Activated naive CD8-positive, alpha-beta T cell (primary cell): ENCODE measurements at regions not wholly inside any gene's neighbourhood (a gene's known extent, or its start where the extent isn't known, plus 50 kb on each side); places are given as distances from the start of the nearest gene placed in this dataset.
"Not testable (repeated sequence)": the region's sequence is repeated elsewhere in the genome, so short reads cannot be mapped to it uniquely, and the experiment has no call there.

ENCODE experiments used
- H3K27ac Mint-ChIP-seq: one replicate; pipeline ENCODE4 v1.8.0; 2021; ENCODE audit warnings: mixed read lengths
- H3K27me3 Mint-ChIP-seq: one replicate; pipeline ENCODE4 v1.8.0; 2021; ENCODE audit warnings: mixed read lengths
- H3K36me3 Mint-ChIP-seq: one replicate; pipeline ENCODE4 v1.8.0; 2021; ENCODE audit warnings: mixed read lengths
- H3K4me1 Mint-ChIP-seq: one replicate; pipeline ENCODE4 v1.8.0; 2021; ENCODE audit warnings: low read depth, mixed read lengths
- H3K4me3 Mint-ChIP-seq: one replicate; pipeline ENCODE4 v1.8.0; 2021; ENCODE audit warnings: mild to moderate bottlenecking, mixed read lengths
- H3K9me3 Mint-ChIP-seq: one replicate; pipeline ENCODE4 v1.8.0; 2021; ENCODE audit warnings: low read depth, mixed read lengths

DNA sequence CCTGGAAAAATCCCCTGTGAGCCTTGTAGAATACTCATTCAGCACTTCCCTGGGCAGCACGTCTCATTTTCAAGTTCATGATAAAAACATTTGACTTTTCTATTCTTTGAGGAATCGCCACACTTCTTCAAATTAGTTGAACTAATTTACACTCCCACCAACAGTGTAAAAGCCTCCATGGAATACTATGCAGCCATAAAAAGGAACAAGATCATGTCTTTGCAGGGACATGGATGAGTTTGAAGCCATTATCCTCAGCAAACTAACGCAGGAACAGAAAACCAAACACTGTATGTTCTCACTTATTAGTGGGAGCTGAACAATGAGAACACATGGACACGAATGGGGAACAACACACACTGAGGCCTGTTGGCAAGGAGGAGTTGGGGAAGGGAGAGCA lies 102.0 kb upstream of the HEY2 start:
- H3K27ac Mint-ChIP-seq = no peak overlapping the region
- no peaks in the 10 kb centered on the region for H3K4me1 Mint-ChIP-seq
- H3K27me3 Mint-ChIP-seq = peaks cover 4% of the 10 kb centered on the region
- no peak overlapping the region for H3K4me3 Mint-ChIP-seq
- H3K36me3 Mint-ChIP-seq = no peaks in the 10 kb centered on the region
- no peaks in the 10 kb centered on the region for H3K9me3 Mint-ChIP-seq

DNA sequence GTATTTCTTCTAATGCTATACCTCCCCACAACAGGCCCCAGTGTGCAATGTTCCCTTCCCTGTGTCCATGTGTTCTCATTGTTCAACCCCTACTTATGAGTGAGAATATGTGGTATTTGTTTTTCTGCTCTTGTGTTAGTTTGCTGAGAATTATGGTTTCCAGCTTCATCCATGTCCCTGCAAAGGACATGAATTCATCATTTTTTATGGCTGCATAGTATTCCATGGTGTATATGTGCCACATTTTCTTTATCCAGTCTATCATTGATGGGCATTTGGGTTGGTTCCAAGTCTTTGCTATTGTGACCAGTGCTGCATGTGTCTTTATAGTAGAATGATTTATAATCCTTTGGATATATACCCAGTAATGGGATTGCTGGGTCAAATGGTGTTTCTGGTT lies 95.7 kb upstream of the HEY2 start:
- H3K4me1 Mint-ChIP-seq, H3K27me3 Mint-ChIP-seq, H3K4me3 Mint-ChIP-seq, H3K9me3 Mint-ChIP-seq, H3K36me3 Mint-ChIP-seq, H3K27ac Mint-ChIP-seq: not testable (repeated sequence)

DNA sequence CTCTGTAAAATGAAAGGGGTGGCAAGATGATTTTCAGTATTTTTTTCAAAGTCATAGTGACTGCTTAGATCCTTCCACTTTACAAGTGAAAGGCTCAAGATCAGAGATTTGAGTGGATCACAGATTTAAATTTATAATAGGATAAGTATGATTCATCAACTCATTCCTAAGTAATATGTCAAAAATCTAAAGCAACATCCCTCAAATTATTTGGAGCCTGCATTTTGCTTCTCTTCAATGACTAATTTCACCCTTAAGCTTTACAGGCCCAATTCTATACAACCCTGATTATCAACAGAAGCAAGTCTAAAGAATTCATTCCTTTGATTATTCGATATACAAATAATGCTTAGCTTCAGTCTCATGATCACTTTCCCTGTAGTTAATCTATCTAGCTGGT lies 93.9 kb upstream of the HEY2 start:
- H3K4me3 Mint-ChIP-seq = no peak overlapping the region
- H3K27me3 Mint-ChIP-seq = peaks cover 2% of the 10 kb centered on the region
- H3K27ac Mint-ChIP-seq = no peak overlapping the region
- no peaks in the 10 kb centered on the region for H3K36me3 Mint-ChIP-seq
- no peaks in the 10 kb centered on the region for H3K9me3 Mint-ChIP-seq
- H3K4me1 Mint-ChIP-seq = no peaks in the 10 kb centered on the region

DNA sequence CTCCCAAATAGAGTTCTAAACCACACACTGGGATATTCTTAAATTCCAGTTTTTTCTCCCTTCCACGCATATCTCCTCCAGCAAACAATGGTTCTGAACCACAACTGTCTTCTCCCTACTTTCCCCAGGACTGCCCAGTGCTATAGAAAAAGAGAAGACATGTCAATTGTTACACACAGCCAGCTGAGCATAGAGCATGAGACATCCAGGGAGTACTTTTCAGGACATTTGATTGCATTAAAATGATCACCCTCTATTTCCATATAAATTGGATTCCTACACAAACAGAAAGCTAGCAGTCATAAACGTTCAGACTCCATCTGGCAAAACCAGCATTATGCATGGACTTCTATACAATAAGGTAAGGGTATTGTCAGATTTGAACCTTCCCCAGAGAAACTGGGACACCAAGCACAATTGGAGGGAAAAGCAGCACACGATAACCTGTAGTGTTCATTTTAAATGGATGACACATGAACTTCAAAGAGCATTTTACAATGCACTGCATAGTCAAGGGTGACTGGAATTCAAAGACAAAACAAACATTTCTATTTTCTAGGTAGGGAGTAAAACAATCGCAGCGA lies 93.1 kb upstream of the HEY2 start:
- Mint-ChIP-seq H3K4me1 (no peaks in the 10 kb centered on the region), H3K27me3 (peaks cover 1% of the 10 kb centered on the region), H3K4me3 (no peak overlapping the region), H3K36me3 (no peaks in the 10 kb centered on the region), H3K27ac (no peak overlapping the region), H3K9me3 (no peaks in the 10 kb centered on the region)

DNA sequence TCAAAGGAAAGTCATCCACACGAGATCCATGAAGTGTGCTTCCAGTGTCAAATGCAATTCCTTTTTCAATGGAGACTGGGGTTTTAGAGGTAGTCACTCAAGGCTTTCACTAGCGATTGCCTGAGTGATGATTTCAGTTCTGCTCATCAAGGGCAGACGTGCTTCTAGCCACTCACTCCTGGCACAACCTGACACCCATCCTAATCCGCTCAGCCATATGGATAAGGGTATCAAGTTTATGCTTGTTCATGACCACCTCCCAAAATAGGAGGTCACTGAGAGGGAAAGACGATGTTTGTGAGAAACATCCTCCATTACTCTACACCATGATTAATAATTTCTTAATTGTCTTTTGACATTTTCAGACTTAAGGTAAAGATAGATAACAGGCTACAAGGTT lies 91.3 kb upstream of the HEY2 start:
- H3K4me3 Mint-ChIP-seq = no peak overlapping the region
- H3K27me3 Mint-ChIP-seq = peaks cover 1% of the 10 kb centered on the region
- H3K36me3 Mint-ChIP-seq = no peaks in the 10 kb centered on the region
- H3K9me3 Mint-ChIP-seq = no peaks in the 10 kb centered on the region
- H3K27ac Mint-ChIP-seq = no peak overlapping the region
- H3K4me1 Mint-ChIP-seq = no peaks in the 10 kb centered on the region

DNA sequence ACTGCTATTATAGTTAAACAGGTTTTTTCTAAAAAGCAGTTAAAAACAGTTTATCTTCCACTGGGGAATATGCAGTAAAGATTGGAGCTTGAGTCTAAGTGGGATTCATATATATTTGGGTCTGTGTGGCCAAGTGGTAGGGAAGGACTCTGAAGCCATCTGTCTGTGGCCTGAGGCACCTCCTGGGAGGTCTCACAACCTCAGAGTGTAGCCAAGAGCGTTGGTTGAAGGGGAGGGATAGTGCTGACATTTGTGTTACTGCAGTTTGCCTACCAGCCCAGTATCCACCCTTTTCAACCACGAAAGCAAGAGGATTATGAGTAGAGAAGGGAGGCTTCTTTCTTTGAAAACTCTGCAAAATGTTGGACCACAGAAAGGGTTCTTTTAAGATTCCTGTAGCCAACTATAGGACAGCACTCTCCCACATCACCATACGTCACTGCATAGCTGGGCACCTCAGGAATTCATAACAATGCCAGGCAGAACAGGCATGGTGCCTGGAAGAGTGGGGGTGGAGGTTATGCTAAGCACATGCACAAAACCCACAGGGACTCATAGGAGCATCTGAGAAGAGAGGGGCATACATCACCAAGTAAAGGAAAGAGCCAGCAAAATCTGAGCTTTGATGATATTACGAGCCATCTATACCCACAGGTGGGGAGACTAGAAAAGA lies 90.5 kb upstream of the HEY2 start:
- Mint-ChIP-seq H3K4me1 (no peaks in the 10 kb centered on the region), H3K27ac (no peak overlapping the region), H3K4me3 (no peak overlapping the region), H3K36me3 (no peaks in the 10 kb centered on the region), H3K27me3 (peaks cover 1% of the 10 kb centered on the region), H3K9me3 (no peaks in the 10 kb centered on the region)

DNA sequence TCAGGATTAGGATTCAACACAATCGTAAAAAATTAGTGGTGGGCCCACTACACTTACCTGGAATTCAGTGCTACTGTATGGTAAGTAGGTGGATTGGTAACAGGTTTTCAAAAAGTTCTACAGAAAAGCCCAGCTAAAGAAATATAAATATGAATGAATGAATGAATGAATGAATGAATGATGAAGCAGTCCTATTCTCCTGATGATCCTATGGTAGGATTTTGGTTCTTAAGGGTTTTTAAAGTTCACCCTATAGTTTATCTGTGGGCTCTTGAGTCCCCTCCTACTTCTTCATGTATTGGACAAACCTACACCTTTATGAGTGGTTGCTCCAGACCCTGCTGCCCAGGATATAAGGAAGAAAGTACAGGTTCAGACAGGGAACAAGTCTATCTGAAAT lies 89.5 kb upstream of the HEY2 start:
- no peaks in the 10 kb centered on the region for H3K9me3 Mint-ChIP-seq
- H3K27ac Mint-ChIP-seq = no peak overlapping the region
- no peaks in the 10 kb centered on the region for H3K4me1 Mint-ChIP-seq
- H3K36me3 Mint-ChIP-seq = no peaks in the 10 kb centered on the region
- no peak overlapping the region for H3K4me3 Mint-ChIP-seq
- peaks cover 1% of the 10 kb centered on the region for H3K27me3 Mint-ChIP-seq

DNA sequence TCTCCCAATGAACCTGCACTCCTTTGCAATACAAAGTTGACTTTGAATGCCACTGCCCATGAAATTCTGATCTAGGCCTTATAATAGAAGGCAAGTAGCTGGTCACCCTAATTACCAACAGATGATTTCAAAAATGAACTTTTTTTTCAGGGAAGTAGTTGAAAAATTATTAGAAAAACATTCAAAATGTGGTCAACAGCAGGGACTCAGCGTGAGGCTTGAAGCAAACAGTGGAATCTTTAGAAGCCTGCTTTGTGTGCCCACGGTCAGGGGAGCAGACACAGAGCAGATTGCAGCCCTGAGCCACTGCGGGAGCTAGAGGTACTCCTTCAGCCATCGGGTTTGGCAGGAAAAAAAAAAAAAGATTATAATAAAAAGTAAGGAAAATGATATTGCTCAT lies 87.1 kb upstream of the HEY2 start:
- no peak overlapping the region for H3K27ac Mint-ChIP-seq
- H3K9me3 Mint-ChIP-seq = no peaks in the 10 kb centered on the region
- peaks cover under 1% of the 10 kb centered on the region for H3K27me3 Mint-ChIP-seq
- H3K4me3 Mint-ChIP-seq = no peak overlapping the region
- no peaks in the 10 kb centered on the region for H3K36me3 Mint-ChIP-seq
- H3K4me1 Mint-ChIP-seq = no peaks in the 10 kb centered on the region

DNA sequence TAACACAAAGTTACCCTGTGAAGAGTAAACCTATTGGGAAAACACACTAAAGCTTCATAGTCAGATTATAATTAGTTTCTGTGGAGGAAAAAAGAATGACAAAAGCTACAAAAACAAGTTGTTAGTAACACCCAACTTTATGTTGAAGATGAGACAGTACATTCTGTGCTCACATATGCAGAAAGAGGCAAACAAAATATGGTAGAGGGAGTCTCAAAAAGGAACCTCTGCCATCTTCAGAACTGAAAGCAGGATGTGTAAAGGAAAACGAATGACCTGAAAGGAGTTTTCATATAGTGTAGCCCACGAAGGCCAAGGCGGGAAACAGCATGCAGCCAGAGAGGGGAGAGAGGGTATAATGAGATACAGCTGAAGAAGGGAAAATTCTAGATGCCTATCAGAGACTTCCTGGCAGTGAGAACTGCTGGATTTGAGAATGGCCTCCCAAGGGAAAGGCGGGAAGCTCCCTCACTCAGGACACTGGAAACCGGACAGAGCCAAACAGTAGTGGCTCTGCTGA lies 84.1 kb upstream of the HEY2 start:
- H3K4me1 Mint-ChIP-seq = no peaks in the 10 kb centered on the region
- H3K36me3 Mint-ChIP-seq = no peaks in the 10 kb centered on the region
- H3K27ac Mint-ChIP-seq = no peak overlapping the region
- no peaks in the 10 kb centered on the region for H3K9me3 Mint-ChIP-seq
- peaks cover 2% of the 10 kb centered on the region for H3K27me3 Mint-ChIP-seq
- no peak overlapping the region for H3K4me3 Mint-ChIP-seq

DNA sequence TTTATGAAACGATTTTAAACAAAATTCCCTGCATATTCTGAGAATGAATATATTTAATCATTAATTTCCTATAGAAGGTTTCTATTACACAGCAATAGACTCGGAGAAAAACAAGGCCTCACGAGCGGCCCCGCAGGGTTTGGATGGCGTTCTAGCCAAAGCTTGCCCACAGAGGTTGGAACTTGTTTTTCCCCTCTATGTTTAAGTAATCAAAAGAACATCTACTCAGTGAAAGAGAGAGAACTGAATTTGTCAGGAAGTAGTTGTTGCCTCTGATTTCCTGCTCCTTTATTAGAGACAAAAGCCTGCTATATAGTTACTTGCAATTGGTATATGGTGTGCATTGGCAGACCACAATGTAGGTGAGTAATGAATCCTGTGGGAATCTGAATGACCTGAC lies 82.1 kb upstream of the HEY2 start:
- Mint-ChIP-seq H3K27me3 (peaks cover 6% of the 10 kb centered on the region), H3K27ac (no peak overlapping the region), H3K36me3 (no peaks in the 10 kb centered on the region), H3K4me3 (no peak overlapping the region), H3K9me3 (no peaks in the 10 kb centered on the region), H3K4me1 (no peaks in the 10 kb centered on the region)

DNA sequence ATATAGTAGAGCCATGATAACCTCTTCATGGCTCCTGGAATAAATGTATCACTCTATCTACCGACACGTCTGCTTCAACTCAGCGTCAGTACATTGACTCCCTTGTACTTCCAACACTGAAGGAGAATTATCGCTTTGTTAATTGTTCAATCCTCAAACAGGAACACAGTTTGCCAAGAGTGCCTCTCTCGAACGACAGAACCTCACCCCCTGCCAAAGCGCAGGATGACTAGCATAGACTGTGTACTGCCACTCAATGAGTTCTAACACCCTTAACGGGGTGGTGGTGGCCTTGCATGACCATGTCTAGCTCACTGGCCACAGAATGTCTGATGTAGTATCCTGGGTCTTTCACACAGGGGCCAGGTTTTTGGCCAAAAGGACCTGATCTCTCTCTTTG lies 81.4 kb upstream of the HEY2 start:
- H3K4me1 Mint-ChIP-seq = no peaks in the 10 kb centered on the region
- H3K27me3 Mint-ChIP-seq = peaks cover 9% of the 10 kb centered on the region
- H3K4me3 Mint-ChIP-seq = no peak overlapping the region
- no peaks in the 10 kb centered on the region for H3K36me3 Mint-ChIP-seq
- no peaks in the 10 kb centered on the region for H3K9me3 Mint-ChIP-seq
- no peak overlapping the region for H3K27ac Mint-ChIP-seq

DNA sequence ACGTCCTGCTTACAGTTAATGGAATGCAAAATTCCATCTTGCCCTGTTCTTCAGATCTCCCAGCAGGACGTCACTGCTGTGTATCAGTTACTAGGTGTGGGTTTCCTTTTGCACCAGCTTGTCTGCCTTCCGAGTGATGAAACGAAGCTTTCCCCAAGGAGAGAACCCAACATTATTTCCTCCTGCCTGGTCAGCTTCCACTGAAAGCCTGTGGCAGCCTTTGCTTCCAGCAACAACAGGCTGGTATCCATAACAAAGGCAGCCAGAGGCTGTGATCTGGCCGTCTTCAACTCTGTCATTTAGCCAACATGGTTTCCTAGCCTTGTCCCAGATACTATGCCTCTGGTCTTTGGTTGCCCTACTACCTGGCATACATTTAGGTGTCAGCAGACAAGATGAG lies 78.9 kb upstream of the HEY2 start:
- no peak overlapping the region for H3K4me3 Mint-ChIP-seq
- H3K4me1 Mint-ChIP-seq = no peaks in the 10 kb centered on the region
- H3K9me3 Mint-ChIP-seq = no peaks in the 10 kb centered on the region
- peaks cover 15% of the 10 kb centered on the region for H3K27me3 Mint-ChIP-seq
- no peak overlapping the region for H3K27ac Mint-ChIP-seq
- no peaks in the 10 kb centered on the region for H3K36me3 Mint-ChIP-seq

DNA sequence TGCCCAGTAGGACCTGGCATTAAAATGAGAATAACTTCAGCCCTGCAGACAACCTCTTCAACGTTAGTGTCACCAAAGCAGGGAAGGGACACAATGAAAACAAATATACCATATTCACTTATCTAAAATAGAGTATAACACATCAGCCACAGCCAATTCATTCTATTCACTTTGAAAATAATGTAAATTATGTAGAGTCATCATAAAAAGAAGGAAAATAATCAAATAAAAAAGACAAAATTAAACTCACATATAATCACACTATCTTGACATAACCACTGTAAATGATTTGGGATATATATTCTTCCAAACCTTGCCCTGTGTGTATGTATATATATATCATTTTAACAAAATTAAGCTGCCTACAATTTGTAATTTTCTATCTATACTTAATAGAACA lies 78.1 kb upstream of the HEY2 start:
- no peaks in the 10 kb centered on the region for H3K4me1 Mint-ChIP-seq
- H3K27ac Mint-ChIP-seq = no peak overlapping the region
- H3K27me3 Mint-ChIP-seq = peaks cover 16% of the 10 kb centered on the region
- no peak overlapping the region for H3K4me3 Mint-ChIP-seq
- H3K9me3 Mint-ChIP-seq = no peaks in the 10 kb centered on the region
- H3K36me3 Mint-ChIP-seq = no peaks in the 10 kb centered on the region

DNA sequence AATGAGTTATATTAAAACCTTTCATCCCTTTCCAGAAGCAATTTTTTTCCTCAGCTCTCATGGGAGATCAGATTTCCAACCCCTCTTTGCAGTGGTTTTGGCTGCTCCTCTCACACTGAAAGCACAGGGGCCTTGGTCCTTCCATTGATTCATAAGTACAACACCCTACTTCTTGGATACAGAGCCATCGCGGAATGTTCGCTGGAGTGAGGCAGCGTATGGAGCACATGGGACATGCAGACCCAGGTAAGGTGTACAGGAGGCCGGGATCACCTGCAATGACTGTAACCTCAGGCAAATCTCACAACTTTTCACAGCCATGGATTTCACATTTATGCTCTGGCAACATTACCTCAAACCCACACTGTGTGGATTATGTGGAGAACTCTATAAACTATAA lies 75.2 kb upstream of the HEY2 start:
- H3K4me3 Mint-ChIP-seq = no peak overlapping the region
- H3K27me3 Mint-ChIP-seq = peaks cover 20% of the 10 kb centered on the region
- H3K9me3 Mint-ChIP-seq = no peaks in the 10 kb centered on the region
- peaks cover 1% of the 10 kb centered on the region for H3K4me1 Mint-ChIP-seq
- H3K27ac Mint-ChIP-seq = no peak overlapping the region
- H3K36me3 Mint-ChIP-seq = no peaks in the 10 kb centered on the region

DNA sequence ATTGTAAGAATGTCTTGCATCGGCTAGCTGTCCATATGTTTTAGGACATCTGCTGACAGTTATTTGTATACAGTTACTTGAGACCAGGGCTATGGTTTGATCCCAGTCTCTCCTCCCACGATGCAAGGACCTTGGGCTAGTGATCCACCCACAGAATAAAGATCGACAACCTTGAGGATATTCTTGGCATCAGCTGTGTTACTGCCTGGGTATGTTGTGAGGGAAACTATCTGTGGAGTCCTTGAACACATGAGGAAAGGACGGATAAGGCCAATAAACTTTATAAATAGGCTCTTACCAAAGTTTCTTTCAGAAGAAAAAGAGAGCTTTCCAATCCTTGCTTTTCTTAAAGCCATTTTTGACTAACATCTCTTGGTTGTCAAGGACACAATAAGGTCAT lies 70.8 kb upstream of the HEY2 start:
- no peak overlapping the region for H3K27ac Mint-ChIP-seq
- H3K9me3 Mint-ChIP-seq = no peaks in the 10 kb centered on the region
- H3K4me1 Mint-ChIP-seq = peaks cover 8% of the 10 kb centered on the region
- H3K4me3 Mint-ChIP-seq = no peak overlapping the region
- peaks cover 19% of the 10 kb centered on the region for H3K27me3 Mint-ChIP-seq
- H3K36me3 Mint-ChIP-seq = no peaks in the 10 kb centered on the region

DNA sequence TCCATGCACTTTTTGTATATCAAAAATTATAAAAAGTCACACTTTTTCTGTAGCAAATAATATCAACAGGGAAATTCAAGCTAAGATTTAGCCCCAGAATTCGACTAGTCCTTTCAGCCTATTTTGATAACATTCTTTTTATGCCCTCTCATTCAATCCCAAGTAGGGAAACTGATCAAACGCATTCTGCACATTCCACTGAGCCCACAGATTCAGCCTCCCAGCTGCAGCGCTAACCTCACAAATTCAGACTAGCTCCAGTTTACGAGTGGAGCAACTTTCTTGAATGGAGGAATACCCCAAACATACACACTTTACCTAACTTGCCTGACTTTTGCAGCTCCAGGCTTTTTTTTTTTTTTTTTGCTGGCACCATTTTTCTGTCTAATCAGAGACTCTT lies 70.3 kb upstream of the HEY2 start:
- Mint-ChIP-seq H3K27ac (no peak overlapping the region), H3K9me3 (peaks cover 4% of the 10 kb centered on the region), H3K27me3 (peaks cover 19% of the 10 kb centered on the region), H3K36me3 (no peaks in the 10 kb centered on the region), H3K4me3 (no peak overlapping the region), H3K4me1 (peaks cover 8% of the 10 kb centered on the region)
